HCT116 (cell line): ENCODE measurements at regions not wholly inside any gene's neighbourhood (a gene's known extent, or its start where the extent isn't known, plus 50 kb on each side); places are given as distances from the start of the nearest gene placed in this dataset.

ENCODE experiments used
- ATAC-seq: fragments of 200-7000 bp; cut with Tn5 transposase; 2 replicates; pipeline ENCODE4 v1.9.1; 2020; ENCODE audit warnings: mild to moderate bottlenecking, moderate library complexity
- BruUV-seq: library from RNA; stranded (reverse); fragments of 400-500 nt; replicated peaks from 2 replicates; lab custom pipeline; 2021; lab: Mats Ljungman, UMichigan
- CTCF ChIA-PET: fragments of 300-600 bp; sonication (Branson Sonifier 250); formaldehyde crosslinking; loops from one replicate; lab custom pipeline; 2021; ENCODE audit warnings: antibody characterized with exemption; lab: Charles Lee
- POLR2A ChIA-PET: fragments of 300-600, 350-600 bp; sonication (Branson Sonifier 250); formaldehyde crosslinking; loops from one replicate; lab custom pipeline; 2021; ENCODE audit warnings: antibody characterized with exemption; lab: Charles Lee
- RAD21 ChIA-PET, 2 experiments: fragments of 300-600 bp; sonication (Branson Sonifier 250); formaldehyde crosslinking; loops; one replicate each; lab custom pipeline; 2023; ENCODE audit warnings: low total read pairs in 2 of 2; ENCODE audit not compliant: uncharacterized antibody in 2 of 2, unreplicated experiment in 2 of 2, low non-redundant PET in 1 of 2; lab: Charles Lee
- DNase-seq: peaks from one replicate; pipeline ENCODE4 v3.0.0-alpha.2; 2010; ENCODE audit warnings: low read depth, low spot score
- H2AFZ ChIP-seq: fragments of 200-600 bp; shearing (Covaris generic), sonication (generic); 2 replicates; pipeline ENCODE4 v1.6.1; 2017; ENCODE audit warnings: low read depth, mixed run types, mixed read lengths, antibody characterized with exemption, low read length; ENCODE audit not compliant: poor library complexity, severe bottlenecking
- H3K27ac ChIP-seq: 2 replicates; pipeline ENCODE4 v1.5.1; 2012; ENCODE audit warnings: low read depth, low read length
- H3K27me3 ChIP-seq: fragments of 200-600 bp; sonication (generic); 2 replicates; pipeline ENCODE4 v1.6.1; 2016; ENCODE audit warnings: mixed run types, low read length, mixed read lengths; ENCODE audit not compliant: insufficient read depth
- H3K36me3 ChIP-seq, 2 experiments: fragments of 200-500 bp in 1 of 2; fragments of 200-600 bp in 1 of 2; sonication (Bioruptor generic) in 1 of 2; sonication (generic) in 1 of 2; 2 replicates each; pipeline versions ENCODE4 v1.5.1 to v1.6.1; 2014 to 2016; ENCODE audit warnings: low read length in 2 of 2, inconsistent platforms in 1 of 2, mixed read lengths in 1 of 2, mixed run types in 1 of 2; ENCODE audit not compliant: insufficient read depth in 2 of 2, control insufficient read depth in 1 of 2
- H3K4me1 ChIP-seq, 2 experiments: fragments of 200-600 bp in 1 of 2; sonication (generic) in 1 of 2; 2 replicates each; pipeline versions ENCODE4 v1.5.1 to v1.6.1; 2012 to 2017; ENCODE audit warnings: low read length in 2 of 2, inconsistent platforms in 1 of 2, mild to moderate bottlenecking in 1 of 2, mixed read lengths in 1 of 2, mixed run types in 1 of 2, moderate library complexity in 1 of 2; ENCODE audit not compliant: insufficient read depth in 2 of 2, control insufficient read depth in 1 of 2
- H3K4me2 ChIP-seq: fragments of 200-600 bp; sonication (generic); 2 replicates; pipeline ENCODE4 v1.6.1; 2017; ENCODE audit warnings: mixed run types, low read length, mixed read lengths
- H3K4me3 ChIP-seq, 2 experiments: fragments of 200-600 bp in 1 of 2; sonication (generic) in 1 of 2; replicated peaks in 1 of 2; 2 replicates each; pipeline ENCODE4 v1.5.1; 2011 to 2016; ENCODE audit warnings: low read length in 2 of 2, control low read depth in 1 of 2, low read depth in 1 of 2, mild to moderate bottlenecking in 1 of 2, mixed read lengths in 1 of 2, mixed run types in 1 of 2
- H3K79me2 ChIP-seq: fragments of 200-600 bp; sonication (generic); 2 replicates; pipeline ENCODE4 v1.6.1; 2017; ENCODE audit warnings: mild to moderate bottlenecking, mixed run types, low read length, moderate library complexity, mixed read lengths; ENCODE audit not compliant: insufficient read depth
- H3K9ac ChIP-seq: fragments of 200-600 bp; sonication (generic); 2 replicates; pipeline ENCODE4 v1.6.1; 2016; ENCODE audit warnings: low read length, mixed read lengths
- H3K9me2 ChIP-seq: fragments of 200-600 bp; sonication (generic), shearing (Covaris generic); 2 replicates; pipeline ENCODE4 v1.6.1; 2017; ENCODE audit warnings: mixed run types, mild to moderate bottlenecking, moderate library complexity; ENCODE audit not compliant: insufficient read depth
- H3K9me3 ChIP-seq, 2 experiments: fragments of 200-500 bp in 1 of 2; fragments of 200-600 bp in 1 of 2; sonication (Bioruptor generic) in 1 of 2; sonication (generic) in 1 of 2; 2 replicates each; pipeline ENCODE4 v1.6.1; 2014 to 2017; ENCODE audit warnings: low read length in 2 of 2, mixed read lengths in 2 of 2, inconsistent platforms in 1 of 2, low read depth in 1 of 2, mild to moderate bottlenecking in 1 of 2, mixed run types in 1 of 2, moderate library complexity in 1 of 2; ENCODE audit not compliant: control insufficient read depth in 1 of 2, insufficient read depth in 1 of 2
- H4K20me1 ChIP-seq: fragments of 200-600 bp; sonication (generic), shearing (Covaris generic); 2 replicates; pipeline ENCODE4 v1.6.1; 2017; ENCODE audit warnings: mixed run types, mild to moderate bottlenecking, moderate library complexity; ENCODE audit not compliant: insufficient read depth
- CBX3 ChIP-seq: IDR thresholded peaks from 2 replicates; pipeline ENCODE4 v1.6.1; 2012; ENCODE audit warnings: low read depth
- EGR1 ChIP-seq: IDR thresholded peaks from 2 replicates; pipeline ENCODE4 v1.6.1; 2012; ENCODE audit warnings: low read depth
- ELF1 ChIP-seq: IDR thresholded peaks from 2 replicates; pipeline ENCODE4 v1.6.1; 2012; ENCODE audit warnings: low read depth, borderline replicate concordance
- EZH2 ChIP-seq: fragments of 200-600 bp; sonication (generic); IDR thresholded peaks from 2 replicates; pipeline ENCODE4 v1.6.1; 2017; ENCODE audit warnings: antibody characterized with exemption, mixed run types
- EZH2phosphoT487 ChIP-seq: fragments of 200-600 bp; IDR thresholded peaks from 2 replicates; pipeline ENCODE4 v1.6.1; 2018; ENCODE audit warnings: antibody characterized with exemption, borderline replicate concordance
- FOSL1 ChIP-seq: IDR thresholded peaks from 2 replicates; pipeline ENCODE4 v1.6.1; 2012; ENCODE audit warnings: low read depth
- JUND ChIP-seq: IDR thresholded peaks from 2 replicates; pipeline ENCODE4 v1.6.1; 2012
- POLR2A ChIP-seq: IDR thresholded peaks from 2 replicates; pipeline ENCODE4 v1.7.0; 2011; ENCODE audit warnings: borderline replicate concordance; ENCODE audit not compliant: insufficient read depth, insufficient read length; ENCODE audit errors: extremely low read depth
- POLR2AphosphoS5 ChIP-seq: IDR thresholded peaks from 2 replicates; pipeline ENCODE4 v1.6.1; 2011; ENCODE audit warnings: mild to moderate bottlenecking, low read depth, low read length, moderate library complexity
- REST ChIP-seq: IDR thresholded peaks from 2 replicates; pipeline ENCODE4 v1.6.1; 2012; ENCODE audit warnings: low read depth
- SIN3A ChIP-seq: IDR thresholded peaks from 2 replicates; pipeline ENCODE4 v1.6.1; 2012; ENCODE audit warnings: low read depth
- TCF7L2 ChIP-seq: IDR thresholded peaks from 2 replicates; pipeline ENCODE4 v1.7.0; 2011; ENCODE audit warnings: borderline replicate concordance, inconsistent platforms; ENCODE audit not compliant: insufficient read depth, insufficient read length; ENCODE audit errors: extremely low read depth
- YY1 ChIP-seq: IDR thresholded peaks from 2 replicates; pipeline ENCODE4 v1.6.1; 2011; ENCODE audit warnings: low read length, low read depth, moderate library complexity, mild to moderate bottlenecking; ENCODE audit not compliant: insufficient replicate concordance; ENCODE audit errors: extremely low read depth
- ZBTB33 ChIP-seq: IDR thresholded peaks from 2 replicates; pipeline ENCODE4 v1.6.1; 2011; ENCODE audit warnings: mild to moderate bottlenecking, low read length, moderate library complexity; ENCODE audit not compliant: insufficient replicate concordance; ENCODE audit errors: extremely low read depth
- ZFX ChIP-seq: fragments of 450-650 bp; IDR thresholded peaks from 2 replicates; pipeline ENCODE4 v1.6.1; 2017
- ZNF274 ChIP-seq: fragments of 200-500 bp; sonication (Bioruptor generic); IDR thresholded peaks from 2 replicates; pipeline ENCODE4 v1.6.1; 2014; ENCODE audit warnings: mild to moderate bottlenecking, low read depth, low read length, inconsistent platforms
- intact Hi-C: fragments of 100-400 bp; cut with micrococcal nuclease; formaldehyde crosslinking; loops from 2 replicates; pipeline ENCODE4 v1.10.0; 2022
- TF ChIP-seq, protein P1 (sequence below): IDR thresholded peaks from 2 replicates; pipeline ENCODE4 v1.6.1; 2012

DNA sequence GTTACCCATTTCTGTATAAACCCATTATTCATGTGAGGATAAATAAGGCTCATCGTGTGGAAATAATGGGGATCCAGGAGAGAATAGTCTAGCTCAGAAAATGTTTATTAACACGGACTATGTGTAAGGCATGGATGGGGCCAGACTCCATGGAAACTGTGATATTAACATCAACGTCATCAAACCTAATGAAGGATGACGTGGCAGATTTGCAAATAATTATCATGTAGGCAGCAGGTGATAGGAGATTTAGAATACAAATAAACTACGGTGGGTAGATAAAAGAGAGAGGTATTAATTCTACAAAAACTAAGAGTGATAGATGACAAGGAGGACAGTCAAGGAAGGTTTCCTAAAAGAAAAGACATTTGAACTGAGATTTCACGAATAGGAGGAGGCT, 592.2 kb downstream of the REEP3 start:
- H3K36me3 ChIP-seq = no peaks in the 10 kb centered on the region
- no peaks in the 10 kb centered on the region for H3K79me2 ChIP-seq
- TF ChIP-seq, protein P1, sequence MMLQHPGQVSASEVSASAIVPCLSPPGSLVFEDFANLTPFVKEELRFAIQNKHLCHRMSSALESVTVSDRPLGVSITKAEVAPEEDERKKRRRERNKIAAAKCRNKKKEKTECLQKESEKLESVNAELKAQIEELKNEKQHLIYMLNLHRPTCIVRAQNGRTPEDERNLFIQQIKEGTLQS = no peak
- TF ChIP-seq ELF1 (no peak), POLR2A (no peak), FOSL1 (no peak), CBX3 (no peak), EZH2phosphoT487 (no peak), TCF7L2 (no peak), ZFX (no peak), JUND (no peak), POLR2AphosphoS5 (no peak), EGR1 (no peak)
- no peak overlapping the region for H3K4me3 ChIP-seq
- POLR2A ChIA-PET = no interaction called here
- H3K27ac ChIP-seq = no peak overlapping the region
- H4K20me1 ChIP-seq = no peaks in the 10 kb centered on the region
- H3K9me2 ChIP-seq = no peaks in the 10 kb centered on the region
- no peaks in the 10 kb centered on the region for H3K4me1 ChIP-seq
- no TSS peak for BruUV-seq
- RAD21 ChIA-PET = no interaction called here
- DNase-seq = no peak
- intact Hi-C loops = loop anchor here (10.0 kb wide), 1 partner anchor 261 kb away; no protein-coding TSS in a partner anchor
- H2AFZ ChIP-seq = no peak overlapping the region
- H3K9ac ChIP-seq = no peak overlapping the region
- no peaks in the 10 kb centered on the region for H3K27me3 ChIP-seq
- H3K4me2 ChIP-seq = no peak overlapping the region
- ATAC-seq = no peak
- no peaks in the 10 kb centered on the region for H3K9me3 ChIP-seq
- CTCF ChIA-PET = interaction anchor here (0.9 kb wide), 1 partner anchor 136 kb away, joined by 3 read pairs; no protein-coding TSS in a partner anchor

GRCh38 chr10:64113792-64114191, 592.6 kb downstream of the REEP3 start:
- CTCF ChIA-PET = interaction anchor here (0.9 kb wide), 1 partner anchor 136 kb away, joined by 3 read pairs; no protein-coding TSS in a partner anchor
- intact Hi-C loops = loop anchor here (10.0 kb wide), 1 partner anchor 261 kb away; no protein-coding TSS in a partner anchor
- H2AFZ ChIP-seq = no peak overlapping the region
- TF ChIP-seq YY1 = no peak
- no peak for TF ChIP-seq CBX3
- TF ChIP-seq ZNF274 = no peak
- no peak for TF ChIP-seq SIN3A
- TF ChIP-seq EGR1 = no peak
- no peak for TF ChIP-seq ZBTB33
- no peak for TF ChIP-seq EZH2
- no peak for TF ChIP-seq FOSL1
- TF ChIP-seq REST = no peak
- no peak for TF ChIP-seq ELF1

More at GRCh38 chr10:64113792-64114191, 592.6 kb downstream of the REEP3 start:
- ChIA-PET RAD21 (no interaction called here), POLR2A (no interaction called here)
- ATAC-seq (no peak), DNase-seq (no peak)
- Histone ChIP-seq H3K4me1 (no peaks in the 10 kb centered on the region), H3K4me3 (no peak overlapping the region), H3K27me3 (no peaks in the 10 kb centered on the region), H4K20me1 (no peaks in the 10 kb centered on the region), H3K4me2 (no peak overlapping the region), H3K79me2 (no peaks in the 10 kb centered on the region), H3K9me2 (no peaks in the 10 kb centered on the region), H3K27ac (no peak overlapping the region), H3K9me3 (no peaks in the 10 kb centered on the region), H3K36me3 (no peaks in the 10 kb centered on the region), H3K9ac (no peak overlapping the region)
- no TSS peak for BruUV-seq
